H1 (cell line): ENCODE measurements at regions not wholly inside any gene's neighbourhood (a gene's known extent, or its start where the extent isn't known, plus 50 kb on each side); places are given as distances from the start of the nearest gene placed in this dataset.

Experiments
- BACH1 ChIP-seq: IDR thresholded peaks from 2 replicates; pipeline ENCODE4 v1.6.1; 2012; ENCODE audit warnings: low read length, improper control_type of control experiment
- SIX5 ChIP-seq: IDR thresholded peaks from 2 replicates; pipeline ENCODE4 v1.6.1; 2011; ENCODE audit warnings: mild to moderate bottlenecking, low read depth, low read length

- TF ChIP-seq SIX5, result no peak
- no peak for TF ChIP-seq BACH1
Measured at GRCh38 chr13:65454403-65454802, 1775.7 kb downstream of the PCDH9 start (continued).
